AG04450 (cell line): ENCODE measurements at regions not wholly inside any gene's neighbourhood (a gene's known extent, or its start where the extent isn't known, plus 50 kb on each side); places are given as distances from the start of the nearest gene placed in this dataset.

Source experiments
- CTCF ChIA-PET: fragments of 300-600, 350-600 bp; formaldehyde crosslinking; extraction: SDS; loops from one replicate; lab custom pipeline; 2022; ENCODE audit warnings: antibody characterized with exemption, inconsistent platforms; lab: Charles Lee
- POLR2A ChIA-PET: fragments of 350-600 bp; formaldehyde crosslinking; extraction: SDS; loops from one replicate; lab custom pipeline; 2021; ENCODE audit warnings: antibody characterized with exemption, inconsistent platforms; lab: Yijun Ruan, JAX
- DNase-seq: peaks from one replicate; pipeline ENCODE4 v3.0.0-alpha.2; 2011; ENCODE audit warnings: low read depth, low spot score
- H3K27ac ChIP-seq: one replicate; pipeline ENCODE4 v1.5.1; 2012; ENCODE audit warnings: low read depth, low read length, control low read depth
- H3K27me3 ChIP-seq: one replicate; pipeline ENCODE4 v1.6.0; 2012; ENCODE audit warnings: low read length; ENCODE audit not compliant: control insufficient read depth, insufficient read depth
- H3K4me3 ChIP-seq: 2 replicates; pipeline ENCODE4 v1.5.1; 2011; ENCODE audit warnings: mild to moderate bottlenecking, low read depth, low read length, control low read depth
- H3K9me3 ChIP-seq: 2 replicates; pipeline ENCODE4 v1.5.1; 2012; ENCODE audit warnings: low read length; ENCODE audit not compliant: control insufficient read depth, insufficient read depth
- TF ChIP-seq, protein P1 (sequence below): IDR thresholded peaks from 2 replicates; pipeline ENCODE4 v1.5.1; 2011; ENCODE audit warnings: low read depth, low read length, control low read depth, inconsistent platforms

DNA sequence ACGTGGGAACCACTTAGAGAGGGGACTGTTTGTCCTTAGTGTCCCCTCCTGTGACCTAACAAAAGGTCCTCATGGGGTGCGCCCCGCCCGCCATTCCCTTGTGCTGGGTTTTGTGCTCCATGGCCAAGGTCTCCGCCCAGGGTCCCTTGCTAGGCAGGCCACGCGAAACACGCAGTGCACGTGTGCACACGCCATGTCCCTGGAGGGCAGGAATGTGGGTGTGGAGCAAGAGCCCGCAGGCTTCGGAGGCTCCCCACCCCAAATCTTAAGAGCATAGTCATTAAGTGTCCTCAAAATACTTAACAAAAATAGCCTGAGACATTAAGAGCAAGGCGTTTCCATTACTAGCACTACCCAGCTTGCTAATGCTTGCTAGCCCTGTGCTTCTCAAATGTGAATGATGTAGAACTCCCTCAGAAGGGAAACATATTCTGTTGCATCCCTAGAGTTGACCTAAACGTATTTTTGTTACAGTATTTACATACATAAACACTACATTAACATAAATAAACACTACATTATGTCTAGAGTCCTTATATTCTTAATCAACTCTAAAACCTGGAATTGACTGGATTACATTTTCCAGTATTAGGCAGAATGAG lies 117.6 kb upstream of the APCDD1 start:
- Histone ChIP-seq H3K27ac (no peak overlapping the region), H3K9me3 (no peaks in the 10 kb centered on the region; the same call in 1 of the 2 replicates), H3K4me3 (no peak overlapping the region), H3K27me3 (peaks cover 14% of the 10 kb centered on the region)
- POLR2A ChIA-PET = no interaction called here
- CTCF ChIA-PET = no interaction called here
- no peak for DNase-seq
- TF ChIP-seq, protein P1, sequence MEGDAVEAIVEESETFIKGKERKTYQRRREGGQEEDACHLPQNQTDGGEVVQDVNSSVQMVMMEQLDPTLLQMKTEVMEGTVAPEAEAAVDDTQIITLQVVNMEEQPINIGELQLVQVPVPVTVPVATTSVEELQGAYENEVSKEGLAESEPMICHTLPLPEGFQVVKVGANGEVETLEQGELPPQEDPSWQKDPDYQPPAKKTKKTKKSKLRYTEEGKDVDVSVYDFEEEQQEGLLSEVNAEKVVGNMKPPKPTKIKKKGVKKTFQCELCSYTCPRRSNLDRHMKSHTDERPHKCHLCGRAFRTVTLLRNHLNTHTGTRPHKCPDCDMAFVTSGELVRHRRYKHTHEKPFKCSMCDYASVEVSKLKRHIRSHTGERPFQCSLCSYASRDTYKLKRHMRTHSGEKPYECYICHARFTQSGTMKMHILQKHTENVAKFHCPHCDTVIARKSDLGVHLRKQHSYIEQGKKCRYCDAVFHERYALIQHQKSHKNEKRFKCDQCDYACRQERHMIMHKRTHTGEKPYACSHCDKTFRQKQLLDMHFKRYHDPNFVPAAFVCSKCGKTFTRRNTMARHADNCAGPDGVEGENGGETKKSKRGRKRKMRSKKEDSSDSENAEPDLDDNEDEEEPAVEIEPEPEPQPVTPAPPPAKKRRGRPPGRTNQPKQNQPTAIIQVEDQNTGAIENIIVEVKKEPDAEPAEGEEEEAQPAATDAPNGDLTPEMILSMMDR = no peak

DNA sequence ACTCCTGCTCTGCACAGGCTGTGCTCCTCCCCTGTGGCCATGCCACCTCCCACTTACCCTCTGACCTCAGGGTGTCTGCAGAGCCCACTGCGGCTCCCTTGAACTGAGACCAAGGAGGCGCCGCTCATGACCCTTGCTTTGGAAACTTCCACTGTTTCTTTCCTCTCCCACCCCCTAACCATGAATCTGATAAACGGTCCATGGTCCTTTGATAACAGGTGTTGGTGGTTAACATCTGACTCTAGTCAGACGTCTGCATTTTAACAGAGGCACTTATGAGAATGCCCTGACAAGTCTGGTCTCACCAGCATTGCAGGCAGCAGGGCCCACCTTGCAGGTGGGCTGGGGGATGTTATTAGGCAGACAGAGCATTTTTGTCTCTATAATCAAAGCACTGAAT lies 113.6 kb upstream of the APCDD1 start:
- CTCF ChIA-PET = no interaction called here
- Histone ChIP-seq H3K4me3 (no peak overlapping the region), H3K27ac (no peak overlapping the region), H3K27me3 (peaks cover 10% of the 10 kb centered on the region), H3K9me3 (no peaks in the 10 kb centered on the region; the same call in 1 of the 2 replicates)
- TF ChIP-seq, protein P1 = no peak
- POLR2A ChIA-PET = no interaction called here
- DNase-seq = no peak

DNA sequence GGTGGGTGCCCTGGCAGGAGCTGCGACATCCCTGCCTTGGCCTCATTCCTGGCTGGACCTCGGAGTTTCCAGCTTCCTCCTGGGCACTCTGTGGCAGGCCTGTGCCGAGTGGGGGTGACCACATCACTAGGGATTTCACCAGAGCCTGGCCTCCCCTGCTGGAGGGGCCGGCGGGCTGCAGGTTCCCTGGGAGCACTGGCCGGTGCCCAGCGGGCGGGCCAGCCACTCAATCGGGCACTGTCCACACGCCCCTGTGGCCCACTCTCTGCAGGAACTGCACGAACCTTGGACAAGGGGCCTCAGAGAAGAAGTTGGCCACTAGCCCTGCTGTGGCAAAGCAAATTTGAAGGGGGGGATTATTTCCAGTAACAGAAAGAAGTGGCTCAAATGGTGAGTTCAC lies 110.7 kb upstream of the APCDD1 start:
- Histone ChIP-seq H3K4me3 (no peak overlapping the region), H3K27ac (no peak overlapping the region), H3K9me3 (no peaks in the 10 kb centered on the region; the same call in 1 of the 2 replicates), H3K27me3 (peaks cover 6% of the 10 kb centered on the region)
- DNase-seq = no peak
- TF ChIP-seq, protein P1 = no peak
- CTCF ChIA-PET = no interaction called here
- POLR2A ChIA-PET = no interaction called here

DNA sequence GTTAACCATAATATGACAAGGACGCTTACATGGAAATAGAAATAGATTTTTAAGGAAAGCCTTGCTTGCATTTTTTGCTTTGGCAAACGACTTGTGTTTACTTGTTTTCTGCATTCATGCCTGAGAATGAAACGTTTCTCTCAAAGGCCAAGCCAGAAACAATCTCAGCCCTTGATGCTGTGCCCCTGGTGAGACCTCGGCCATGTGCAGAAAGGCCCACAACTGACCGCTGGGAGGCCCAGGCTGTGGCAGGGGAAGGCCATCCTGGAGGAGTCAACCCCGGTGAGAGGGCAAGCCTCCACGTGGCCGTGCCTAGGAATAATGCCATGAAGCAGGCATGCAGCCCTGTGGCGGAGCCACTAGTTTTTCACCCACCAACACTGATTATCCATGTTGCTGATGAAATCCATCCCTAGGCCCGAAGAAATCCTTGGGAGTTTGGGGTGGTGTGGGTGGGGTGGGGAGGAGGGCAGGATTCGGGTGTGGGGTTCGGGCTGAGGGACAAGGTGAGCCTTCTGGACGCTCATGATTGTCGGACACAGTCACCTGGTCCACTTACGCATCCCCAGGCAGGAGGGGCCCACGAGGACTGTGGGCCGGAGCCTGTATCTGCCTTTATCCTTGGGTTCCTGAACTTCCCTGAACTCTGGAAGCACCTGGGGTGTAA lies 107.6 kb upstream of the APCDD1 start:
- Histone ChIP-seq H3K27me3 (no peaks in the 10 kb centered on the region), H3K27ac (no peak overlapping the region), H3K4me3 (no peak overlapping the region), H3K9me3 (no peaks in the 10 kb centered on the region; the same call in 1 of the 2 replicates)
- TF ChIP-seq, protein P1 = no peak
- CTCF ChIA-PET = interaction anchor here (0.6 kb wide), 1 partner anchor 11 kb away, joined by 4 read pairs; no protein-coding TSS in a partner anchor
- no peak for DNase-seq
- POLR2A ChIA-PET = no interaction called here

DNA sequence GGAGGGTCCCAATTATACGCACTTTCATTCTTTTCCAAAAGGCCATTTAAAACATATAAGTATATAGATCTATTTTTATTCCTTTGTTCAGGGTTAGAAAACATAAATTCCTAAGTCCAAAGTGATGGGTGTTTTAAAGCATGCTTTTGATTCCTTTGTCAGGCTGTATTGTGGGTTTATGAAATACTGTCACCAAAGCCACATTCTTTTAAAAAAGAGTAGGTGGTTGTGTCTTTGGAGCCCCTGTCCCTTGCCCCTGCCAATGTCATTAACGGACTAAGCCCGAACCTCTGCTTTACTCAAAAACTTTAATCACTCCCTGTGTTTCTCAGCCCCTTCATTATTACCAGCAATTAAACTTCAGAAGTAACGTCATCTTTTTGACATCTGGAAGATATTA lies 104.9 kb upstream of the APCDD1 start:
- POLR2A ChIA-PET = no interaction called here
- H3K9me3 ChIP-seq = no peaks in the 10 kb centered on the region
- no peak overlapping the region for H3K27ac ChIP-seq
- CTCF ChIA-PET = no interaction called here
- TF ChIP-seq, protein P1 = no peak
- H3K4me3 ChIP-seq = no peak overlapping the region
- H3K27me3 ChIP-seq = no peaks in the 10 kb centered on the region
- DNase-seq = no peak
